GM20000 (cell line): ENCODE measurements at regions not wholly inside any gene's neighbourhood (a gene's known extent, or its start where the extent isn't known, plus 50 kb on each side); places are given as distances from the start of the nearest gene placed in this dataset.

ENCODE experiments used
- DNase-seq: peaks from one replicate; pipeline ENCODE4 v3.0.0; 2012; ENCODE audit warnings: low spot score
- CTCF ChIP-seq: IDR thresholded peaks from 2 replicates; pipeline ENCODE4 v1.5.1; 2012; ENCODE audit warnings: mild to moderate bottlenecking, control low read depth; ENCODE audit errors: extremely low read depth, missing control alignments

GRCh38 chr12:126761420-126761819 is 1505.5 kb upstream of the TMEM132C start:
- DNase-seq, result no peak
- TF ChIP-seq CTCF, result no peak

DNA sequence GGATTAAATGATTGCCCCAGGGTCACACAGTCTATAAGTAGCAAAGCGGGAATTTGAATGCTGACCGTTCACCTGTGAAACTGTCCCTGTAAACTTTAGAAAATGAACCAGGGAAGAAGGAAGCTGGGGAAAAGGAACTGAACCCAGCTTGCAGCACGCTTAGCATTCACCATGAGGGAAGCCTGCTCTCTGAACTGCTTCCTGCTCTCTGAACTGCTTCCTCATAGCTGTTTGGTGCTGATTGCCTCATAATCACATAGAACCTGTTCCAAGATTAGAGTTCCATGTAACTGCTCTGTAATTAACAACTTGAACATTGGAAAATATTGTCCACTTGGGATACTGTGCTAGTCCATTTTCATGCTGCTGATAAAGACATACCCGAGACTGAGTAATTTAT is 1504.8 kb upstream of the TMEM132C start:
- no peak for DNase-seq

GRCh38 chr12:126763359-126763758 is 1503.6 kb upstream of the TMEM132C start:
- DNase-seq, result no peak
- no peak for TF ChIP-seq CTCF

More for the DNA sequence above, 1504.8 kb upstream of the TMEM132C start:
- TF ChIP-seq CTCF, result no peak

- no peak for DNase-seq
- TF ChIP-seq CTCF, result no peak
Observed at GRCh38 chr12:126767334-126767733, 1499.6 kb upstream of the TMEM132C start.

DNA sequence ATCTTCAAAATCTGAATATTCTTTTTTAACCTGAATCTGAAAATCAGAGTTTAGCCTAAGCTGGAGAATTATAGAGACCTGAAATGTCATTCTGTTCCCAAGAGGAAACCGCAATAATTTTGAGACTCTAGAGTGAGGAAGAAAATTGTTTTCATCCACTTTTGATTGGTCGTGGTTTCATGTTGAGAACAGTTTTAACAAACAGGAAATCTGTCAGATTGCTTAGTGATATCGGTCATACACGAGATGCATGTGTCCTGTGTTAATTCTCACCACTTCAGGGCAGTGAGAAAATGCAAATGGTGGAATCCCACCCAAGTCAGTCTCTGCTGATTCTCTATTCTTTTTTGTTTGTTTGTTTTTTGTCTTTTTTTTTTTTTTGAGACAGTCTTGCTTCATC is 1498.5 kb upstream of the TMEM132C start:
- DNase-seq, result no peak
- no peak for TF ChIP-seq CTCF

GRCh38 chr12:126770188-126770587 is 1496.8 kb upstream of the TMEM132C start:
- no peak for DNase-seq
- no peak for TF ChIP-seq CTCF

DNA sequence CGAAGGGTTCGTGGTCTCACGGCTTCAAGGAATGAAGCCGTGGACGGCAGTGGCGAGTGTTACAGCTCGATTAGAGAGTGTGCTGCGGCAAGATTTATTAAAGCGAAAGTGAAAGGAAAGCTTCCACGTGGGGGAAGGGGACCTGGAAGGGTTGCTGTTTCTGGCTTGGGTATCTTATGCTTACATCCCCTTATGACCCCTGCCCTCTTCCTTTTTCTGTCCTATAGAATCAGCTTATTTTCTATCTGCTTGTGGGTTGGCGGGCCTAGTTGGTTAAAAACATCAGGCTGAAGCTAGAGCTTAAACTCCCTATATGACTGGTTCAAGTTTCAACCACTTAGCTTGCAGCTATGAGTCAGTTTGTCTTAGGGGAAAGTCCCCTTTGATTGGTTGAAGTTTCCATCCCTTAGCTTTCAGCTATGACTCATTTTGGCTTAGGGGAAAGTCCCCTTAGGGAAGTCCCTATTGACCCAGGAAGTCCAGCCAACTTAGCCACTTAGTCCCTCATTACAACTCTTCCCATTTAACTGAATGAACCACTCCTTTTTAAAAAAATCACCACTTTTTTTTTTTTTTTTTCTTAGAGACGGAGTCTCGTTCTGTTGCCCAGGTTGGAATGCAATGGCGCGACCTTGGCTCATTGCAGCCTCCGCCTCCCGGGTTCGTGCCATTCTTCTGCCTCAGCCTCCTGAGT is 1494.7 kb upstream of the TMEM132C start:
- TF ChIP-seq CTCF, result no peak
- DNase-seq, result peak; percentile 34
